ENCODE measurements at regions not wholly inside any gene's neighbourhood (a gene's known extent, or its start where the extent isn't known, plus 50 kb on each side); places are given as distances from the start of the nearest gene placed in this dataset.

DNA sequence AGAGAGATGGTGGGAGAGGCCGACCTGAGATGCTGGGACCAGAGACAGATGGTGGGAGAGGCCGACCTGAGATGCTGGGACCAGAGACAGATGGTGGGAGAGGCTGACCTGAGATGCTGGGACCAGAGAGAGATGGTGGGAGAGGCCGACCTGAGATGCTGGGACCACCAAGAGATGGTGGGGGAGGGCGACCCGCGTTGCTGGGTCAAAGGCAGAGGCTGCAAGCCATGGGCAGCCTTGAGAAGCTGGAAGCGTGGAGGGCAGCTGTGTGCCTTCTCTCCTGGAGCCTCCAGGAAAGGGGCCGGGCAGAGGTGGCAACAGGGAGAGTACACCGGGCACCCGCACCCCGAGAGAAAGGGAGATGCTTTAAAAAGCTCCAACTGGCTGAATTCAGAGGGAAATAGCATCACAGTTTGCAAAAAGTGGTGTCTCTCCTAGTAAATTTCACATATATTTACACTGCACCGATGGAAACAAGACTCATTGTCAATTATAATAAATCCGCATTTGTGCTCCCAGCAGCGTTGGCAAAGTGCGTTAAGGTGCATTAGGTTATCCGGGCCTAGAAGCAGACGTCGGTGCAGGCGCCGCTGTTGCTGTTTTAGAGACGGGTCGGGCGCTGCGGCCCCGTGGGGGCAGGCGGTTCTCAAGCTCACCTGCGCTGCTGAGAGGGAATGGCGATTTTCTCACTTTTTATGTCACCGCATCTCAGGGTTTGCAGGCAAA lies 132.4 kb downstream of the DLL1 start:
- POLR2A ChIA-PET (ENCODE audit: low non-redundant PET) = no interaction called here
- H3K27ac ChIP-seq = no peak overlapping the region
- CTCF ChIA-PET = no interaction called here
- TF ChIP-seq CTCF (conservative IDR thresholded peaks at IDR 0.05; ENCODE audit: low read depth) = no peak
- no peak for DNase-seq (ENCODE audit: low spot score)

DNA sequence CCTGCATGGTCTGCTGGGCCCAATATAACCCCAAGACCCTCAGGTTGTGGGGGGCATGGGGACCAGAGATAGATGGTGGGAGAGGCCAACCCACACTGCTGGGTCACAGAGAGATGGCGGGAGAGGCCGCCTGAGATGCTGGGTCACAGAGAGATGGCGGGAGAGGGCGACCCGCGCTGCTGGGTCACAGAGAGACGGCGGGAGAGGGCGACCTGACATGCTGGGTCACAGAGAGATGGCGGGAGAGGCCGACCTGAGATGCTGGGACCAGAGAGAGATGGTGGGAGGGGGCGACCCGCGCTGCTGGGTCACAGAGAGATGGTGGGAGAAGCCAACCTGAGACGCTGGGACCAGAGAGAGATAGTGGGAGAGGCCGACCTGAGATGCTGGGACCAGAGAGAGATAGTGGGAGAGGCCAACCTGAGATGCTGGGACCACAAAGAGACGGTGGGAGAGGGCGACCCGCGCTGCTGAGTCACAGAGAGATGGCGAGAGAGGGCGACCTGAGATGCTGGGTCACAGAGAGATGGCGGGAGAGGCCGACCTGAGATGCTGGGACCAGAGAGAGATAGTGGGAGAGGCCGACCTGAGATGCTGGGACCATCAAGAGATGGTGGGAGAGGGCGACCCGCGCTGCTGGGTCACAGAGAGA lies 133.2 kb downstream of the DLL1 start:
- POLR2A ChIA-PET (ENCODE audit: low non-redundant PET) = no interaction called here
- CTCF ChIA-PET = no interaction called here
- no peak for DNase-seq (ENCODE audit: low spot score)
- H3K27ac ChIP-seq = no peak overlapping the region
- no peak for TF ChIP-seq CTCF (conservative IDR thresholded peaks at IDR 0.05; ENCODE audit: low read depth)

- ChIA-PET CTCF (no interaction called here), POLR2A (ENCODE audit: low non-redundant PET) (no interaction called here)
- H3K27ac ChIP-seq = no peak overlapping the region
- no peak for TF ChIP-seq CTCF (conservative IDR thresholded peaks at IDR 0.05; ENCODE audit: low read depth)
- no peak for DNase-seq (ENCODE audit: low spot score)
Measured at GRCh38 chr6:170156448-170157375, 134.2 kb downstream of the DLL1 start.

GRCh38 chr6:170155464-170156196 lies 135.2 kb downstream of the DLL1 start:
- TF ChIP-seq CTCF (conservative IDR thresholded peaks at IDR 0.05; ENCODE audit: low read depth) = no peak
- DNase-seq (ENCODE audit: low spot score) = no peak
- ChIA-PET POLR2A (ENCODE audit: low non-redundant PET) (no interaction called here), CTCF (no interaction called here)
- no peak overlapping the region for H3K27ac ChIP-seq

DNA sequence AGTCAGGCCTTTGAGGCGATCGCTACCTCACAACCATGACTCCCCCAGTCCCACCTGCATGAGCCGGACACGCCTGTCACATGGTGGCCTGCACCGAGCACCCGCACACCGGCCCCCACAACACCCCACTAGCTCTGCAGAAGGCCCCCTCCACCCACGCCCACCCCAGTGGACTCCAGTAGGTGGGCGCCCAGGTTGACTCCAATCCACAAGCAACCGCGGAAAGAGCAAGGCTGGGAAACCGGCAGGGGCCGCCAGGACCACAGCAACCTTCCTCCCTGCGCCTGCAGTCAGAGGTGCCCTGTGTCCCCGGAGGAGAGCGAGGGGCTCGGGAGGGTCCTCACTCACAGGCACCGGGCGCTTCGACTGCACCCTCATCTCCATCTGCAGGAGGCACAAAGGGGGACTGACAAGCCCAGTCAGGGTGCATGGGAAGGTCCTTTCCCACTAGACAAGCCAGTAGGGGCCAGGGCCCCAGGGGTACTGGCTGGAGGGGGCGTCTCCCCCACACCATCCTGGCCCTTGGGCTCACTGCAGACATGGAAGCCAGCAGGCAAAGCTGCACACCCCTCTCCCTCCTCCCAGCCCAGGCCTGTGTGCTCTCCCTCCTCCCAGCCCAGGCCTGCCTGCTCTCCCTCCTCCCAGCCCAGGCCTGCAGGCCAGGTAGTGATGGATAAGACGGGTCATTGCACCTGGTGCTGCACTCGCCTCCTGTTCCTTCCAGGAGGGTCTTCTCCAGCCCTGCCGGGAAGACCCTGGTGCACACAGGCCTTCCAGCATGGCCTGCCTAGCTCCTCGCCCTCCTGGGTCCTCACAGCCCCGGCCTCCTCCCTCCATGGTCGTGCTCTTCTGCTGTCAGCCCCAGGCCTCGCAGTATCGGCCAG lies 137.2 kb downstream of the DLL1 start:
- POLR2A ChIA-PET (ENCODE audit: low non-redundant PET) = no interaction called here
- no peak for TF ChIP-seq CTCF (conservative IDR thresholded peaks at IDR 0.05; ENCODE audit: low read depth)
- peak overlapping the region; percentile 91 for H3K27ac ChIP-seq
- CTCF ChIA-PET = interaction anchor here (0.8 kb wide), 1 partner anchor 71 kb away, joined by 3 read pairs; no protein-coding TSS in a partner anchor
- DNase-seq (ENCODE audit: low spot score) = no peak

Measured in RWPE1 (cell line).